GM12873 (cell line): ENCODE measurements at regions not wholly inside any gene's neighbourhood (a gene's known extent, or its start where the extent isn't known, plus 50 kb on each side); places are given as distances from the start of the nearest gene placed in this dataset.

ENCODE experiments used
- TF ChIP-seq, protein P1 (sequence below): IDR thresholded peaks from 2 replicates; pipeline ENCODE4 v1.5.1; 2012; ENCODE audit warnings: low read depth, mild to moderate bottlenecking, moderate library complexity, low read length, control low read depth; ENCODE audit not compliant: insufficient read depth; ENCODE audit errors: missing control alignments

DNA sequence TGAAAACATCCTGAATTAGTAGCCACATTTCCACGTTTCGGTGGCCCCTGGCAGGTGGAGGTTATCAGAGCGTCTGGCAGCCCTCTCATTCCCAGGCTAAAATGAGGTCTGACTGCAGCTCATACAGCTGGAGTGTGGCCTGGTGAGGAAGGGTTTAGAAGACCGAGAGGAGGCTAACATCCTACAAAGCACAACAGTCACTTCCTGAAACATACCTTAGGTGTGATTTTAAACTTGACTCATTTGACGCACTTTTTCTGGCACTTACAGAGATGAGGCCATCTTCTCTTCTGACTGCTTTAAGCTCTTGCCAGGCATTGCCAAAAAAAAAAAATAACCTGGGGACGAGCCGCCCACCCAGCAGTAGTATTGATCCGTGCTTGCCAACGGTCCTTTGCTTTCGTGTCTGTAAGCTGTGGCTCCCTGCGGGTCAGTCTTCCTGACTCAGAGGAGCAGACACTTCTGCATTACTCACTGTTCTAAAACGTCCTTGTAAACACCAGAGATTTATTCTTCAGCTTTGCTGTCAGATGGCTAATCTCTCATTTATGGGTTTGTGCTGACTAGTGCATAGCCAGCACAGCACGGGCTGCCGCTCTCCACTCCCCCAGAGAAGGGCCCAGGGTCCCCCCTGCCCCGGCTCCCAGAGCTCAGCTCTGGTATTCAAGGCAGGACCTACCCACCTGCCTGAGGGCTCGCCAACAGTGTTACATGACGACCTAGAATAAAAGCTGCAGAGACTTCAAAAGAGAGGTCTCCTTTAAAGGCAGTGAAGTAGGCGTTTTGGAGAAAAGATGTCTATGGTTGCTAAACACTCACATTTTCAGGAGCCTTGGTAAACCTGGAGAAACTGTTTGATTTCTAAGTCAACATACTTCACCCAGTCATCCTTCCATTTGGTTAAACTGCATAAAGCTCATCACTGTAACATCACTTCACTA is 78.5 kb upstream of the FRMD1 start:
- TF ChIP-seq, protein P1, sequence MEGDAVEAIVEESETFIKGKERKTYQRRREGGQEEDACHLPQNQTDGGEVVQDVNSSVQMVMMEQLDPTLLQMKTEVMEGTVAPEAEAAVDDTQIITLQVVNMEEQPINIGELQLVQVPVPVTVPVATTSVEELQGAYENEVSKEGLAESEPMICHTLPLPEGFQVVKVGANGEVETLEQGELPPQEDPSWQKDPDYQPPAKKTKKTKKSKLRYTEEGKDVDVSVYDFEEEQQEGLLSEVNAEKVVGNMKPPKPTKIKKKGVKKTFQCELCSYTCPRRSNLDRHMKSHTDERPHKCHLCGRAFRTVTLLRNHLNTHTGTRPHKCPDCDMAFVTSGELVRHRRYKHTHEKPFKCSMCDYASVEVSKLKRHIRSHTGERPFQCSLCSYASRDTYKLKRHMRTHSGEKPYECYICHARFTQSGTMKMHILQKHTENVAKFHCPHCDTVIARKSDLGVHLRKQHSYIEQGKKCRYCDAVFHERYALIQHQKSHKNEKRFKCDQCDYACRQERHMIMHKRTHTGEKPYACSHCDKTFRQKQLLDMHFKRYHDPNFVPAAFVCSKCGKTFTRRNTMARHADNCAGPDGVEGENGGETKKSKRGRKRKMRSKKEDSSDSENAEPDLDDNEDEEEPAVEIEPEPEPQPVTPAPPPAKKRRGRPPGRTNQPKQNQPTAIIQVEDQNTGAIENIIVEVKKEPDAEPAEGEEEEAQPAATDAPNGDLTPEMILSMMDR, result no peak

DNA sequence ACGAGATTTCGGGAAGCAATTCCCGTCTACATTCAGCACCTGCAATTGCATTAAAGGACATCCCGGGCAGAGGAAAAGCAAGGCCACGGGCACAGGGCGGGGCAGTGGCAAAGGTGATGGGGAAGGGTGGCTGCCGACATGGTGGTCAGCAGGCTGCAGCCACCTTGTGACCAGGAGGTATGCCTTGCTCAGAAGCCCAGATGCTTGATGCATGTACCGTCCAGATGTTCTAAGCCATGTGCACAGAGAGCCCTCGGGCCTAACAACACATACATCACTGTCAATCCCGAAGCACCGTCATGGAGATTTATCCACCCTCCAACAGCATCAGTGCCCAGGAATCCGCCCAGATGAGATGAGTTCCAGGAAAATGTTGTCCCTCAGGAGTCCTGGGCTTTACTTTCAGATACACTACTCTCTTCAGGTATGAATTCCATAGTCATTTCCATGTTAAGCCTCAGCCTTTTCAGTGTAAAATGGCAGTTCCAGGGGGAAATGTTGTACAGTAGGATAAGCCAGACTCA is 77.8 kb upstream of the FRMD1 start:
- TF ChIP-seq, protein P1, result no peak

DNA sequence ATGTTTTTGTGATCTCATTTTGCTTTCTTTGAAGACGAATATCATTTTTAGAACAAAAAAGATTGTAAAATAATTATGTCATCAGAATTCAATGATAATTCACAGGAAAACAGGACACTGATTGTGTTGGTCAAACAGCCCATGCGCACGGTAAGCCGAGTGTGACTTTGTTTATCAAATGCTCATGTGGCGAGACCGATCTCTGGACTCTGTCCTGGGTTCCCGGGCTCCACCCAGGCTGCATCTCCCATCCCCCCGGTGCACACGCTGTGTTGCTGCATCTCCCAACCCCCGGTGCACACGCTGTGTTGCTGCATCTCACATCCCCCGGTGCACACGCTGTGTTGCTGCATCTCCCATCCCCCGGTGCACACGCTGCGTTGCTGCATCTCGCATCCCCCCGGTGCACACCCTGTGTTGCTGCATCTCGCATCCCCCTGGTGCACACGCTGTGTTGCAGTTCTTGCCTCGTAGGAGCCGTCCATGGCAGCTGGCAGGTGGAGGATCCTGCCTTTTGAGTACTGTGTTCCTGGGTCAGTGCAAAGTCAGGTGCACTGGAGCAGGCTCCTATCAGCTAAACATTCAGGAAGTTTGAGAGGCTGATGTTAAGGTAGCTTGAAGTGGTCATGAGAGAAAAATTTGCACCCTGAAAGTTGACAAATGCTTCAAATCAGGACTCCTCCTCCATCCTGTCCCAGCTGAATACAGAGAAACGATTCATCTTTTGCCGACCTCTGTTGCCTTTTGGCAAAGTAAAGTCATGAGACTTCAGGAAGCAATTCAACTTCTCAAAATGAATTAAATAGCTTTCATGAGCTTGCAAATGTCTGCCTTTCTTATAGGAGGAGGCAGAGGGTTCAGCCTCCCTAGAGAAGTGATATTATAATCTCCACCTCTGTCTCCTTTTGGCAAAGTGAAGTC is 77.1 kb upstream of the FRMD1 start:
- TF ChIP-seq, protein P1, result no peak

DNA sequence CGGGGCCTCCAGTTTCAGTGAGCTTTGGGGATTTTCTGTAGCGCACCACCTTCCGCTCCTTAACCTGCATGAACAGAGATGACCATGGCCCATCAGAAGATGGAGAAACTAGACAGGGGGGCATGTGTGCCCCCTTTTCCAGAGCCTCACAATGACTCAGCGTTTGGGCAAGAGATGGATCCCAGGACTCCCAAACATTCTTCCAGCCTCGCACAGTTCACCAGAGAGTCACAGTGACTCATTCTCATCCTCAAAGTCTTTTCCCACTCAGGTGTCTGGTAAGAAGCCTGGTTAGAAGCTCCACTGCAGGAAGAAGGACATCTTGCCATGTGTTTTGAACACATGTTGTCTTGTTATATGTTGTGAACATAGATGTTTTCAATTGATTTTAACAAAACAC is 76.2 kb upstream of the FRMD1 start:
- TF ChIP-seq, protein P1, result no peak

DNA sequence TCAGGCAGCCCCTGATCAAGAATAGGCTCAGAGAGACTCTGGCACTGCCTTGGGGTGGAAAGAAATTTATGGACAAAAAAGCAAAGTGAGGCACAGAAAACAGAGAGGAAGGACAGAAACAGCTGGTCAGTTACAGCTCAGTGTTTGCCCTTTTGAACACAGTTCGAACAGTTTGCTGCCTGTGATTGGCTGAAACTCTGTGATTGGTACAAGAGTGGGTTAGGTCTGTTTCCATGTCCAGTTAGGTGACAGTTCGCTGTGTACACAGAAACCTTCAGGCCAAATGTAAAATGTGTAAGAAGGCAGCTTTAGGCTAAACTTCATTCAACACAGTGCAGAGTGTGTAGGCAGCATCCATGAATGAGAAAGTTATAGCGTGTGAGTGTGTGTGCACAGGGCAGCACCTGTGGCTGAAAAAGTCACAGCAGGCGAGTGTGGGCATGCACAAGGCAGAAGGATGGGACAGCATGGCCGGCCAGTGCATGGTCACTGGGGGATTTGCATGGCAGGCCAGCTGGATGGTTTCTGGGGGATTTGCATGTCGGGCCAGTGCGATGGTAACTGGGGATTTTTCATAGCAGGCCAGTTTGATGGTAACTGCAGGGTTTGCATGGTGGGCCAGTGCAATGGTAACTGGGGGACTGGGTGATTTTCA is 75.4 kb upstream of the FRMD1 start:
- TF ChIP-seq, protein P1, result no peak

DNA sequence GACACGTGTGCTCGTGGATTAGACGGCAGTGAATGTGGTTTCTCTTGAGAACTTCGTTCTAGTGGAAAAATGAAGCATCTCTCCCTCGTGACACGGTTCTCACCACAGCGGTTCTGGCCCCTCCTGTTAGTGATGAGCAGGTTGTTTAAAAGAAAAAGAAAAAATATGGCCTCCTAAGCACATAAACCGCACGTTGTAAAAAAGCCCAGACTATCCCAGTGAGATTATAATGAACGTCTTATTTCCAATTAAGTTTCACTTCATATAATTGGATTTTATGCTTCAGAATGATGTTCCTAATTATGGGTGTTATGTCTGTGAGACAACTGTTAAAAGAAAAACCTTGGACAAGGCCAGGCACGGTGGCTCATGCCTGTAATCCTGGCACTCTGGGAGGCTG is 74.5 kb upstream of the FRMD1 start:
- TF ChIP-seq, protein P1, result no peak
